GM19043 (cell line): ENCODE measurements at regions not wholly inside any gene's neighbourhood (a gene's known extent, or its start where the extent isn't known, plus 50 kb on each side); places are given as distances from the start of the nearest gene placed in this dataset.
A peak's percentile ranks its signal among the peaks of the same experiment; 100 is the strongest.

Experiments used
- ATAC-seq: cut with Tn5 transposase; IDR thresholded peaks from one replicate; pipeline ENCODE4 v1.9.1; 2021; ENCODE audit warnings: low read depth; ENCODE audit not compliant: unreplicated experiment

DNA sequence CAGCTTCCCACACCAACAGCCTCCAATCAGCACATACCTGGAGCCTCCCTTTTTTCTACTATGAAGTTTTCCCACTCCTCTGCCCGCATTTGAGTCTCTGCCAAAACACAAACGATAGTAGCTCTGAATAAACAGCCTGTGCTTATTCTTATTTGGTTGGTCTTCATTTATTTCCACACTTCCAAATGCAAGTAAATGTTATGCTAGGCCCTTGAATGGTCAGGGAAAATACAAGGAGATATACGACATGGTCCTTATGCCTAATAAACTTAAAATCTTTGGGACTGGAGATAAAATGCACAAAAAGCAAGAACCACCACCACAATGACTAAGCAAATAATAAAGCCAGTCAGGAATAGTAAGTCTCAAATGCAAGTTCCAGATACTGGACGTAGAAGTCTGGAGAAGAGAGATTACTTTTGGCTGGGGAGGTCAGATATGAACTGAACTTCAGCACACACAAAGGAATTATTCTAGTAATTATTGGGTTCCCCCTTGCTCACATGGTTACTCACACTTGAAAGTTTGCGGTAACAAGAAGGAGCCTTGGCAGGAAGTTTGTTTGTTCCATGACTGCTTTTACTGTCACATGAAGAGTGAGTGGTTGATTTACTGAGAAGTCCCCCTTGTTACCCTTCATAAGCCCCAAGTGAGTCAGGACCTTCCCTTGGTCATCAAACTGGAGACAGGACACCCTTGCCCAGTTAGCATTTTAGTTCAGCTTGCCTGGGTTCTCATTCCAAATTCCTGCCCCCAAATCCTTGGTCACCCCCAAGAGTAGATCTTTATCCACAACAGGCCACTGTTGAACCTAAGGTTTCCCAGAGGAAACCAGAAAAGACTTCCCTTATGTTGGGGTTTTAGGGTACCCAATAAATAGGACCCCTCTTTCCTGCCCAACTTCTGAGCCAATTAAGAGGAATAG lies 511.2 kb upstream of the JARID2 start:
- ATAC-seq: peak; percentile 77

DNA sequence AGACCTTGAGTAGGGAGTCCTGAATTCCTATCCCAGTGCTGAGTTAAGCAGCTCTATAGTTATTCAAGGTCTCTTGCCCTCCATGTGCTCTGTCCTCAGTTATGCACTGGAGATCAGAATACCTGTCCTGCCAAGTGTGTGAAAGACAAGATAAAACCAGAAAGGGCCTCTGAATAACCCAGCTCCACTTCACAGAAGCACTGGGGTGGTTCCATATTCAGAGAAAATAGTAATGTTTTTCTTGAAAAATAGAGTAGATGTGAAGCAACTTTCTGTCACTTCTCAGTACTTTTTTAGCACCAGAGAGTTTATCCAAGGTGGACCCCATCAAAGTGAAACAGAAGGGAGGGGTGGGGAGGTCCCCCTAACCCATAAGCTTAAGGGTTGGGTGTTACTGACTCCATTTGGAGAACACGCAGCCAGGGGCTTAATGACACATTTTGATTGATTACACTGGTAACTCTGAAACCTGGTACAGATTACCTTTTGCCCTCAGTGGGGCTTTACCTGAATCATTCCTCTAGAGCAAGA lies 509.8 kb upstream of the JARID2 start:
- ATAC-seq: no peak

DNA sequence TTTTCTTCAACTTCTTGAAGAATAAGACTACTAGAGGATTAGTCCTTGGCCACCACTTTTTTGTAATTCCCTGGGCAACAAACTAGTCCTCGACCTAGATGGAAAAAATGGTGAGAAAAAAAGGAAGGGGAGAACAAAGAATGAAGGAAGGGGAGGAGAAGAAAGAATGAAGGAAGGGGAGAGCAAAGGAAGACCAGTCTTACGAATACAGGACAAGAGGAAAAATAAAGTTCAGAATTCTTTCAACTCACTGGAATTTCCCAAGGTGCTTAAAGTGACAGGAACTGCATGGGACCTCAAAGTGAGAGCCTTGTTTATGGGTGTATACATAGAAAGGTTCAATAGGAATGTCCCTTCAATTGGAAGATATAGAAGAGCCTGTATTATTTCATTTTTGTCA lies 509.3 kb upstream of the JARID2 start:
- ATAC-seq: no peak

- no peak for ATAC-seq
Measured at GRCh38 chr6:14738497-14738896, 507.4 kb upstream of the JARID2 start.

DNA sequence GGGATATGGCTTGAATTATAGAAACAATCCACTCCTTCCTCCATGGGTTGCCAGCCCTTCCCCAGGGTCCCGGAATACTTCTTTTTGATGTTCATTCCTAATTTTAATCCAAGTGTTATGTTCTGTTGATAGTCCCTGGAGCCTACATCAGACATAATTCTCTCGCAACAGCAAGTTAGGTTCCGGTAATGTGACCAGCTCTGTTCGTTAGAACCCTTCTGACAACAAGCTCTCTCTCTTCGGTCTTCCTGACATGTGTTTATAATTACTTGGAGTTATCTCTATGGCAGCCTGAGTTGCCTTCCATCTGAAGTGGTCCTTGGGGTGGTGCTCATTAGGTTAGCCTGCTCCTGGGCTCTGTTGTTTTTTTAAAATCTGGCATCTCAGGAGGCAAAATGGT lies 506.9 kb upstream of the JARID2 start:
- no peak for ATAC-seq

- ATAC-seq: no peak
Measured at GRCh38 chr6:14739827-14740226, 506.0 kb upstream of the JARID2 start.

DNA sequence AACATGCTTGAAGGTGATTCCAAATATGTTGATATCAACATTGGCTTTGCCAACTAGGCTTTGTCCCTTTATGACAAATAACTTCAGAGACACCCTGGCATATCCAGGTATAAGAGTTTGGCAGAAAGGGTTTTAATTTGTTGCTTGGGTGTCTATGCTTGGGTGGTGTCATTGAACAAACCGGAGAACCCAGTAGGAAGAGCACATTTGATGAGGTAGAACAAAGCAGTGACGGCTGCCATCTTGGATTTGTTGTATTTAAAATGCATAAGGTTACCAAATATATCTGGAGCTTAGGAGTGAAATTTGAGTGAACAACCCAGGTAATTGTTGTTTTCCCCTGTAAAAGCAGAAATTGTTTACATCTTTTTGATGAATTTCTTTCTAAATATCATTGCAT lies 503.7 kb upstream of the JARID2 start:
- ATAC-seq: no peak

DNA sequence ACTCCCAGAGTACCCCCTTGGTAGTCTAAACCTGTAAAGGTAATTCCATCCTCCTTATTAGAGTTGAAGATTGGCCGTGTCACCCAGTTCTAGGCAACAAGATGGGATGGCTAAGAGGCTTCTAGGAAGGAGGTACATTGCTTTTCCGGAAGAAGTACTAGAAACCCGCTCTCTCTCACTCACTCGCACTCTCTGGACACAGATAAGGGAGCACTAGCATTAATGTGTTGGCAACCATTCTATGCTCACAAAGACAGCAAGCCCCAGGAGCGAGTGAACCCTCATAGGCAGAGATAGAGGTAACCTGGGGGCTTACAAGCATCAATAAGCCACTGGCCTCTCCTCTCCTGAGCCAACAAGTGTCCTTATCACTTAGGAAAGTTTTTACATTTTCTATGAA lies 503.2 kb upstream of the JARID2 start:
- no peak for ATAC-seq

DNA sequence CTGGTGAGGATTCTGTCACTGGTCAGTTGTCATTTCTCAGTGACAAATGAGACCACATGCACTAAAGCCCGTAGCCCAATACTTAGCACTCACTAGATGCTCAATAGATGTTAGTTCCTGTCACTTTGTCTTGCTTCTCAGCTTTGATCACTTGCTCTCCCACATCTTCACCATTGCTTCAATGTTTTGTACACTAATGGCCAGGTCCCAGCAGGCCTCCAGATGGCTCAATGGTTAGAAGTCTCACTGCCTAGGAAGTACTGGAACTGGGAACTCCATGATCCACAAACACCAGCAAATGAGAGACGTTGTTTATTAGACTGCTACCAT lies 502.8 kb upstream of the JARID2 start:
- ATAC-seq: no peak

DNA sequence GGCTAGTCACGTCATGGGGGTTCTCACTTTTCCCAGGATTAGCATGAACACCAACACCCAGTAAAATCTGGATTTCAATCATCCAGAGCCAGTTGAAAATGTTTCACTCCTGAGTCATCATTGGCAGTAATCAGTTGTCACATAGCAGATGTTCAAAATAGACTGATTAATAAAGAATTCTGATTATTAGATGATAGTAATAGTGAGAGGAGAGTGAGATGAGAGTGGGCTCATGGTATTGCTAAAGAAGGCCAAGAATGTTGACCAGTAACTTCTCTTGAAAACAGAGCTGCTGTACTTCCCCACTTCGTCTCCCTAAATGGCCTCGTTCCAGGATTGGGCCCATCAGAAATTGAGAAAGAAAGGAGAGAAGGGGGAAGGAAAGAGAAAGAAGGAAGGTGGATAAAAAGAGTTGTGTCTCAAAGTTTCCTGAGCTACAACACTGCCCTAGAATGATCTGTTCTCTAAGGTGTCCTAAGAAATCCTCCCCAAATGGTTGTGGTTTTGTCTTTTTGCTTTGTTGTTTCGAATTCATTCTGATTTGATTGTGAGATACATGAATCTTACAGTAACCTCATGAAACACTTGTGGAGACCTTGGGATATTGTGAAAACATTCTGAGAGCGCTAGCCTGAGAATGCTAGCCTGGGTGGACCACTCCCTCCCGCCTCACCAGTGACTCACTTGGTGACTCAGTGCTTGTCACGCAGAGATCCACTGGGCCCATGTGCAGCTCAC lies 502.2 kb upstream of the JARID2 start:
- ATAC-seq: peak; percentile 52

- ATAC-seq: no peak
Measured at GRCh38 chr6:14744212-14744556, 501.7 kb upstream of the JARID2 start.

GRCh38 chr6:14746139-14746837 lies 499.6 kb upstream of the JARID2 start:
- no peak for ATAC-seq

- no peak for ATAC-seq
Measured at GRCh38 chr6:14747881-14748520, 497.9 kb upstream of the JARID2 start.

GRCh38 chr6:14748679-14749078 lies 497.2 kb upstream of the JARID2 start:
- ATAC-seq: no peak

DNA sequence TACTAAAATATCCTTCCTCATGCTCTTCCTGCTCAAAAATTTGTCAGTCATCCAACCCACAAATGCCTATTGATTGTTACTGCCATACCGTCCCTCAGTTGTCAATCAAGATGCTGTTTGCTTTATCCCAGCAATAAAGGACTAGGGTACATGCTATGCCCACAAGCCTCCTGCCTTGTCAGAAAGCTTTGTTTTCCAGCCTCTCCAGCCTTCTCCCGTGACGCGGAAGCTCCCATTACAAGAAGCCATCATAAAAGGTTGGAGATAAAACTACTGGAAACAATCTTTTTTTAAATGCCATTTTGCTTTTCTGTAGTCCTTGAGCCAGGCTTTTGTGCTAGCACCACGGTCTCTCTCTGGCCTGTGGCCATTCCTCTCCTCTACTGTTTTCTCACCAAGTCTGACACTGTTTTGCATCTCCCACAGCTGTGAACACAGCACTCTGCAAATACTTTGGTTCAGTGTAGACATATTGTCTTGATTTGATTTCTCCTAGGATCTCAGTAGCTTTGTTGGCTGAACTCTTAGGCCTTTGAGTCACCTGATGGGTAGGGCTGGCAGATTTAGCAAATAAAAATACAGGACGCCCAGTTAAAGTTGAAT lies 495.7 kb upstream of the JARID2 start:
- ATAC-seq: no peak

- ATAC-seq: no peak
Measured at GRCh38 chr6:14751645-14752175, 494.2 kb upstream of the JARID2 start.

GRCh38 chr6:14754751-14755513 lies 490.9 kb upstream of the JARID2 start:
- no peak for ATAC-seq

GRCh38 chr6:14756340-14756739 lies 489.5 kb upstream of the JARID2 start:
- no peak for ATAC-seq

DNA sequence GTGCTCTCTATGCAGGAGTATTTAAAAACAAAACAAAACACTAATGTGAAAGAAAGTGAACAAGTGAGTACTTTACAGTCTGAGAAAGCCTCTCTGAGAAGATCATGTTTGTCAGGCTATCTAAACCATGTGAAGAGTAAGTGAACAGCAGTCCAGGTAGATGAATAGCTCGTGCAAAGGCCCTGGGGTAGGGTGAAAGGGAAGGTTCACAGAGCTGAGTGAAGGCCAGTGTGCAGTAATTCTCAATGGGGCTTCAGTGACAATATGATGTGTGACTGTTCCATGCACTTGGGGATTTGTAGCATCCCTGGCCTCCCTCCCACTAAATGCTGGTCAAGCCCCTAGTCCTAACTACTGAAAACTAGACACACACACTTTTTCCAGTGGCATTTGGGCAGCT lies 488.9 kb upstream of the JARID2 start:
- no peak for ATAC-seq
